ENCODE measurements at regions not wholly inside any gene's neighbourhood (a gene's known extent, or its start where the extent isn't known, plus 50 kb on each side); places are given as distances from the start of the nearest gene placed in this dataset.
"Not testable (repeated sequence)": the region's sequence is repeated elsewhere in the genome, so short reads cannot be mapped to it uniquely, and the experiment has no call there.

GRCh38 chr20:48215536-48215935, 430.3 kb upstream of the SULF2 start:
- DNase-seq = no peak

- DNase-seq = no peak
Observed at GRCh38 chr20:48214601-48215000, 429.3 kb upstream of the SULF2 start.

DNA sequence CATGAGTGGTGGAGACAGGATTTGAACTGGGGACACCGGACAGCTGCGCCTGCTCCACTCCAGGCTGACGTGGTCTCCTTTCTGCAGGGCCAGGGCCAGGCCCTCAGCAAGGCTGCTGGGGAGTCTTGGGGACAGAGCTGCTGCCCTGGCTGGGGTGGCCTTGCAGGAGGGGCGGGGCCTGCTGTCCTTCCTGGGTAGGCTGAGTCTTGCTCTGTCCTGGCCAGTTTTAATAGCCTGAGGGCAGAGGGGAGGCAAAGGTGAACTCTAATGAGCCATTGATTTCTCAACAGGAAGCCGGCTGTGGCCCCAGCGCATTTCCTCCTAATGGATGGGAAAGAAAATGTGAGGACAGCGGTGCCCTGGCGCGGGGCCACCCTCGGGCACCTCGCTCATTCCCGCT, 428.4 kb upstream of the SULF2 start:
- DNase-seq = not testable (repeated sequence)

DNA sequence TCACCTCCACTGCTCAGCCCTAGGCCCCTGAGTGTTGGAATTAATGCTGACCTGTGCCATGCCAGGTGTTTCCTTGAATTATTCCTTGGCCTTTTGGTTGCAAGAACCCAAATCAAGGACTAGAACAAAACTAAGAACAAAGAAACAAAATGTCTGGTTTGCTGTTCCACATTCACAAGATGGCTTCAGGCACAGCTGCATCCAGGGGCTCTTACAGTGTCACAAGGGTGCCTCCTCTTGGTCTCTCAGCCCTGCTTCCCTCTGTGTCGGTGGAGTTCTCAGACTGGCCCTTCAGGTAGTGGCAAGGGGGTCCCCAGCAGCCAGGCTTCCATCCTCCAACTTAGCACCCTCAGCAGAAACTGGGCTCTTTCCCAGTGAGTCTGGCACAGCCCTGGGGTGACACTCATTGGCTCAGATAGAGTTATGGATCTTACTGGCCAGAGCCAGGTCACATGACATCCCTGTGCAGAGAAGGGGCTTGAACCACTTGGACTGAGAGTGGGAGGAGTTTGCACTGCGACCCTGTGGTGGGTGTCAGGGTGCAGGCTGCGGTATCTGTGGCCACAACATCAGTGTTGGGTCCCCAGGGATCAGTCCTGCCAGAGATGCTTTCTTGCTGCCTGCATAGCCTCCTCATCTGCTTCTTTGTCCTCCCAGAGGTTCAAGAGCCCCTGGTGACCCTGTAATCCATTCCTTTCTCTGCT, 427.7 kb upstream of the SULF2 start:
- no peak for DNase-seq

DNA sequence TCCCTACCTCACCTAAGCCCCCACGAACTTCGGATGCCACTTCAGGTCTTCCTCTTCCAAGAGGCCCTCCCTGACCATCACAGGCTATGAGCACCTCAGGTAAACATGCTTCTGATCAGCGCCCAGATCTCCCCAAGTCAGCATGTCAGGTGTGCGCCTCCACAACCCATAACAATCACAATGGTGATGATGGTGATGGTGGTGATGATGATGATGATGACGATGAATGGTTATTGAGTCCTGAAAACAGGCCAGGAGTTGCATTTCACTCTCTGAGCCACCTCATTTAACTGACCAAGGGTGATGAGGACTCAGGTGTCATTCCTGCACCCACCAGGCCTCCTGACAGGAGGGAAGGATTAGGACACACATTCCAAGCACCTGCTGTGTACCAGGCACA, 426.6 kb upstream of the SULF2 start:
- DNase-seq = no peak

DNA sequence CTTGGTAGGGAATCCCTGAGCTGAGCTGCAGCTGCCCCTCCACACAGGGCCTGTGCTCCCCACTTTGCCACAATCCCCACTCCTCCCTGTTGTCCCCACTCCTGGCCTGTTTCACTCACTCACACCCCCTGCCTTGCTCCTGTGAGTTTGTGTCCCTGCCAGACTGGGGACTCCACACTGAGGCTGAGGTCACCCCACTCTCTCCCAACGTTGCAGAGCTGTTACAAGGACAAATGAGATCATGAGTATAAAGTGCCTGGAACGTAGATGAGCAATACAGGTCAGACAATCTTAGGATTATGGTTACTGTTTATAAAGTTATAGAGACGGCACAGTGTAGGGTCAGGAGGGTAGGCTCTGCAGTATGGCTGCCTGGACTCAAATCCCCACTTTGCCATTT, 426.0 kb upstream of the SULF2 start:
- no peak for DNase-seq

GRCh38 chr20:48210111-48211027, 425.1 kb upstream of the SULF2 start:
- no peak for DNase-seq

- no peak for DNase-seq
Observed at GRCh38 chr20:48209102-48209501, 423.8 kb upstream of the SULF2 start.

DNA sequence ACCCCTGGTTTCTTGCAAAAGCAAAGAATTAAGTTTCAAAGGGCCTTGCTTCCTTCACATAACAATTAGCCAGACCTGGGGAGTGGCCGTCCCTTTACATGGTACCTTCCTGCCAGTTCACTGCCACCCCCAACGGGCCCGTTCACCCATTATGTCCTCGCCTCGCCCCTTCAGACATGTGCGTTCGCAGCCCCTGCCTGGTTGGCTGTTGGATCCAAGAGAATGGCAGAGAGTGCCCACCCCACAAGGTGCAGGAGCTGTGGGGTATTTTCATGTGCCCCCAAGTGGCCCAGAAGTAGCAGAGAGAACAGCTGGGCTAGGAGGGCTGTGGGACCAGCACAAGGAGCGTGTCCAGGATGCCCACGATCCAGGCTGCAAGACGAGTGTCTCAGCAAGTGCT, 422.9 kb upstream of the SULF2 start:
- DNase-seq = no peak

GRCh38 chr20:48207505-48207904, 422.2 kb upstream of the SULF2 start:
- DNase-seq = no peak

GRCh38 chr20:48205786-48206185, 420.5 kb upstream of the SULF2 start:
- DNase-seq = no peak

DNA sequence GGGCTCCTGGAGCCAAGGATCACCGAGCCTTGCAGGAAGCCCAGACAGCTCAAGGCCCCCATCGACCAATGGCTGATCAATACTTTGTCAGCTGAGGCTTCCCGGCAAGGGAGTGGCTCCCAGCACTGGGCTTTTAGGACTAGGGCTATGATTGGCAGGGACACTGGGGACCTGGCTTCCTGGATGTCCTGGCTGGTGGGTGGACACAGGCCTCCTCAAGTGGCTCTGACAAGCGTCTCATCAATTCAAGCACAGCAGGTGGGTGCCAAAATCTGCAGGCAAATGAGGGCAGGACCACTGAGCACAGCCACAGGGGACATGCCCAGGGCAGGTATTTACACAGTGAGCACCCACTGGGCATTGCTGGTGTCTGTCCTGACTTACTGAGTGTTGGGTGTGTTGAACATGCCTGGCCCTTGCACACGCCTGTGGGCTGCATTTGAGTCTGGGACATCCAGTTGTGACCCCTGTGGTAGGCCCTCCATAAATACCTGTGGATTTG, 420.1 kb upstream of the SULF2 start:
- DNase-seq = no peak

DNA sequence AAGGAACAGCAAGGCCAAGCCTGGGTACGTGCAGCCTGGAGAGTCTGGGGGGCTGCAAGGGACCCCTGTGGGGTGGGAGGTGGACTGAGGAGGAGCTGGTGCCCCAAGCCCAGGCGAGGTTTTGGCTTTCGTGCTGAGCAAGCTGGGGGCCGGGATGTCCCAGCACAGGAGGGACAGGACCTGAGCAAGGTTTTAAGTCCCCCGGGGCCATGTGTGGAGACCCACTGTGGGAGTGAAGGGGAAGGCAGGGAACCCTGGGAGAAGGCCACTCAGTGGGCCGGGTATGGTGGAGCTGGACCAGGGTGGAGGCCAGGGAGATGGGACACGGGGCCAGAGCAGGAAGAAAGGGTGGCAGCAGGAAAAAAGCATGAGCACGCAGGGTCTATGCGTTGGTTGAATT, 419.2 kb upstream of the SULF2 start:
- DNase-seq = no peak

GRCh38 chr20:48203252-48203651, 418.0 kb upstream of the SULF2 start:
- no peak for DNase-seq

DNA sequence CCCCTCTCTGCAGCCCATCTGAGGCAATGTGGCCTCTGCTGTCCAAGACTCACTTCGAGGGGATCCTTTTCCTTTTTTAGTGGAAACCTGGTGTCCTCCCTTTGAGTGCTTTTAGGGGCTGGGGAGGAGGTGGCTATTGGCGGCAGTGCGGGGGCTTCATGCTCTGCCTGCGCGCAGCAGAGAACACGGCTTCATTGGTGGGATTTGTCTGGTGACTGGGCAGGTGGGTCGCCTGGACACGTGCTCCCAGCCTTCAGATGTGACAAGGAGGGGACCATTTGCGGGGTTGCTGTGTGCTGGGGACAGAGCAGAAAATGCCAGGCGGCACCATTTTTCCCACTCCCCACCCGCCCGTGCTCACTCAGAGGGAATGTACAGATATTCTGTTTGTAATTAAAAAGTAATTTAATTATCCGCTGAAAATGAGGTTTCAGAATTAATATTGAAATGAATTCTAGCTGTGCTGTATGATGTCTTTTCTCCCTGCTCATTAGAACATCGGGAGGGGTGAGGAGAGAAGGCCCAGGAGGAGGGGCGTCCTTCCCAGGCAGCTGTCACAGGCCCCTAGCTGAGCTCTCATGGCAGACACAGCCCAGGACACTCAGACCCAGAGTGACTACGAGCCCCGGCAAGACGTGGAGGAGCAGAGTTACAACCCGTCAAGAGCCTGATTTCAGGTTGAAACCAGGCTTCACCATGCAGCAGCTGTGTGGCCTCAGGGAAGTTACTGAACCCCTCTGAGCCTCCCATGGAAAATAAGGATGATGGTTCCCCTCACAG, 417.2 kb upstream of the SULF2 start:
- DNase-seq = no peak

DNA sequence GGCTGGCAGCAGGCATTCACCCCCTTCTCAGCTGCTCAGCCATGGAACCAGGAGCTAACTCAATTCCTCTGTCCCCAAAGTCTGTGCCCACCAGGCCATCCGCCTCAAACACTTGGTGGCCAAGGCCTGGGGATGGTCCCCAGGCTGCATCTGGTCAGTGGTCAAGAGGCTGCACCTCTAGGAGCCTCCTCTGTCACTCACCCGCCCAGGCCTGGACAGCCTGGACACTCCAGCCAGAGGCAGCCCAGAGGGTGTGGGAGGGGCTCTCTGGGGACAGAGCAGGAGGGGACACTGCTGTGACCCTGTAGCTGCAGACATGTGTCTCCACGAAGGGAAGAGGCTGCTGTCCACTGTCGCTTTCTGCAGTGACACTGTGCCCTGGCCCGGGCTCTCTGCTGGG, 416.6 kb upstream of the SULF2 start:
- no peak for DNase-seq

GRCh38 chr20:48201188-48201587, 415.9 kb upstream of the SULF2 start:
- DNase-seq = no peak

- DNase-seq = no peak
Observed at GRCh38 chr20:48198929-48199451, 413.7 kb upstream of the SULF2 start.

DNA sequence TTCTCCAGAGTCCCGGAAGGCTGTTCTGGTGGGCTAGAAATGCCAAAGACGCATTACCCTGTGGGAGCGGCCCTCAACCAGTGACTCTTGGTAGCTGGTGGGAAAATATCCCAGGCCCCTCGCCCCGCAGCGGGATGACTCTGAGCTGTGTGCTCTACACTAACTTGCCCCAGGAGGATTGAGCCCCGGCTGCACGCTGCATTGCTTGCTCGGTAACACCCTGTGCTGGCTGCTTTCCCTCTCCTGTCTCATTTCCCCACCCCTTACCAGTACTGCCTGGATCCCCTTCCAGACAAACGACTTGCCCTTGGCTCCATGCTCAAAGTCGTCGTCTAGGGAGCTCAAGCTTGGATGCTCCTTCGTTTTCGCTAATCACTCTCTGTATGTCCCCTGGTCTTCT, 411.8 kb upstream of the SULF2 start:
- DNase-seq = no peak

DNA sequence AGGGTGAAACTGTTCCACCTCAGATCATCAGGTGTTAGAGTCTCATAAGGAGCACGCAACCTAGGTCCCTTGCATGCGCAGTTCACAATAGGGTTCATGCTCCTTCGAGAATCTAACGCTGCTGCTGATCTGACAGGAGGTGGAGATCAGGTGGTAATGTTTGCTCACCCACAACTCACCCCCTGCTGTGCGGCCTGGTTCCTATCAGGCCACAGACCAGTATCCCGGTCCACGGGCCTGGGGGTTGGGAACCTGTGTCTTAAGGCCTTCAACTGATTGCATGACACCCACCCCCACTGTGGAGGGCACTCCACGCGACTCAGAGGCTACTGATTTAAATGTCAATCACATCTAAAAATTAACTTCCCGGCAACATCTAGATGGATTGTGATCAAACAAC, 411.2 kb upstream of the SULF2 start:
- no peak for DNase-seq

- DNase-seq = no peak
Observed at GRCh38 chr20:48196001-48196400, 410.7 kb upstream of the SULF2 start.

DNA sequence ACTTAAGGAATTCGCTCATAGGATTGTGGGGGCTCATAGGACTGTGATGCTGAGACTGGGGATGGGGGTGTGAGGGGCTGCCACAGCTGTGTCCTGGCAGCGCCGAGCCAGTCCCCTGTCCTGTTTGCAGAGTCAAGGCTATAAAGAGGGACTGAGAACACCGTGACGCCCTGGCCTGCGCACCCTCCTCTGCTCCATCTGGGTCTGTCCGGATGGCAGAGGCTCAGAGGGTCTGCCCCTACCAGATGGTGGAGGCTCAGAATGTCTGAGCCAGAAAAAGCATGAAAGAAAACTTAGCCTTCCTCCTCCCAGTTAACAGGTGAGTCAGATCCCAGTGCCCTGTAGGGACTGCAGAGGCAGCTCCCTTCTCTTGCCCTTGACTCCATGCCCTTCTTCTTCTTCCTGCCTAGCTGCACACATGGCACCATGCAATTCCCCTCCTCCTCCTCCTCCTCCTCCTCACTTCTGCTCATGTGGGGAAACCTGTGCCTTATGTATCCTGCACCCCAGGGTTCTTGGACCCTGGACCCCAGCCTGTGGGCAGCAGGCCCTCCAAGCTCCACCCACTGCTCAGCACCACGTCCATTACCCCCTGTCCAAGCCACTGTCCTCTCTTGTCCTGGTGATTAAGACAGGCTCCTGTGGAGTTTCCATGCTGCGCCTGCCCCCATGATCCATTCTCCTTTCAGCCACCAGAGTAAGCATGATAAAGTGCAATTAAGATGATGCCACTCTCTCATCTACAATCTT, 410.0 kb upstream of the SULF2 start:
- DNase-seq = no peak
